ENCODE measurements at regions not wholly inside any gene's neighbourhood (a gene's known extent, or its start where the extent isn't known, plus 50 kb on each side); places are given as distances from the start of the nearest gene placed in this dataset.
"Not testable (repeated sequence)": the region's sequence is repeated elsewhere in the genome, so short reads cannot be mapped to it uniquely, and the experiment has no call there.

GRCh38 chr10:57336865-57337264 is 930.8 kb downstream of the IPMK start:
- no peak for DNase-seq (ENCODE audit: low read depth)
- H3K4me3 ChIP-seq (ENCODE audit: low read depth, low read length), result no peak overlapping the region
- TF ChIP-seq CTCF (IDR thresholded peaks at IDR 0.05; ENCODE audit: control insufficient read depth, extremely low read depth, insufficient read depth), result no peak

GRCh38 chr10:57336341-57336740 is 931.4 kb downstream of the IPMK start:
- DNase-seq (ENCODE audit: low read depth), result no peak
- no peak for TF ChIP-seq CTCF (IDR thresholded peaks at IDR 0.05; ENCODE audit: control insufficient read depth, extremely low read depth, insufficient read depth)
- no peak overlapping the region for H3K4me3 ChIP-seq (ENCODE audit: low read depth, low read length)

- no peak for DNase-seq (ENCODE audit: low read depth)
- no peak for TF ChIP-seq CTCF (IDR thresholded peaks at IDR 0.05; ENCODE audit: control insufficient read depth, extremely low read depth, insufficient read depth)
- H3K4me3 ChIP-seq (ENCODE audit: low read depth, low read length), result no peak overlapping the region
Observed at GRCh38 chr10:57334523-57334922, 933.2 kb downstream of the IPMK start.

GRCh38 chr10:57333880-57334279 is 933.8 kb downstream of the IPMK start:
- TF ChIP-seq CTCF (IDR thresholded peaks at IDR 0.05; ENCODE audit: control insufficient read depth, extremely low read depth, insufficient read depth), result no peak
- DNase-seq (ENCODE audit: low read depth), result no peak
- H3K4me3 ChIP-seq (ENCODE audit: low read depth, low read length), result no peak overlapping the region

- not testable (repeated sequence) for DNase-seq (ENCODE audit: low read depth)
Observed at GRCh38 chr10:57321400-57321854, 946.3 kb downstream of the IPMK start.

GRCh38 chr10:57320416-57320815 is 947.3 kb downstream of the IPMK start:
- no peak overlapping the region for H3K4me3 ChIP-seq (ENCODE audit: low read depth, low read length)
- no peak for TF ChIP-seq CTCF (IDR thresholded peaks at IDR 0.05; ENCODE audit: control insufficient read depth, extremely low read depth, insufficient read depth)
- DNase-seq (ENCODE audit: low read depth), result no peak

More at GRCh38 chr10:57321400-57321854, 946.3 kb downstream of the IPMK start:
- H3K4me3 ChIP-seq (ENCODE audit: low read depth, low read length), result not testable (repeated sequence)

- no peak for DNase-seq (ENCODE audit: low read depth)
- H3K4me3 ChIP-seq (ENCODE audit: low read depth, low read length), result no peak overlapping the region
- no peak for TF ChIP-seq CTCF (IDR thresholded peaks at IDR 0.05; ENCODE audit: control insufficient read depth, extremely low read depth, insufficient read depth)
Observed at GRCh38 chr10:57314046-57314445, 953.0 kb upstream of the ZWINT start.
